HepG2 (cell line): ENCODE measurements at regions not wholly inside any gene's neighbourhood (a gene's known extent, or its start where the extent isn't known, plus 50 kb on each side); places are given as distances from the start of the nearest gene placed in this dataset.

Experiments used
- ESRRA ChIP-seq: sonication (generic); formaldehyde crosslinking; IDR thresholded peaks from 2 replicates; pipeline ENCODE4 v1.5.1; 2020; ENCODE audit warnings: mild to moderate bottlenecking, low read depth, missing genetic modification reagents
- HHEX ChIP-seq: IDR thresholded peaks from 2 replicates; pipeline ENCODE4 v1.6.1; 2016; ENCODE audit warnings: control low read depth
- JUND ChIP-seq: sonication (generic); formaldehyde crosslinking; IDR thresholded peaks from 2 replicates; pipeline ENCODE4 v1.8.0; 2022; ENCODE audit warnings: mild to moderate bottlenecking, missing genetic modification reagents
- ZNF180 ChIP-seq: sonication (generic); formaldehyde crosslinking; IDR thresholded peaks from 2 replicates; pipeline ENCODE4 v1.4.0; 2020; ENCODE audit warnings: low read depth, missing genetic modification reagents, borderline replicate concordance
- TF ChIP-seq, protein P1 (sequence below): conservative IDR thresholded peaks from 2 replicates; pipeline ENCODE4 v1.6.1; 2018; ENCODE audit warnings: missing genetic modification reagents
- TF ChIP-seq, protein P2 (sequence below): sonication (generic); formaldehyde crosslinking; IDR thresholded peaks from 2 replicates; pipeline ENCODE4 v1.8.0; 2022; ENCODE audit warnings: low read depth, missing genetic modification reagents
- TF ChIP-seq, protein P3 (sequence below): sonication (generic); formaldehyde crosslinking; conservative IDR thresholded peaks from 2 replicates; pipeline ENCODE4 v1.8.0; 2022; ENCODE audit warnings: mild to moderate bottlenecking, moderate library complexity, missing genetic modification reagents

DNA sequence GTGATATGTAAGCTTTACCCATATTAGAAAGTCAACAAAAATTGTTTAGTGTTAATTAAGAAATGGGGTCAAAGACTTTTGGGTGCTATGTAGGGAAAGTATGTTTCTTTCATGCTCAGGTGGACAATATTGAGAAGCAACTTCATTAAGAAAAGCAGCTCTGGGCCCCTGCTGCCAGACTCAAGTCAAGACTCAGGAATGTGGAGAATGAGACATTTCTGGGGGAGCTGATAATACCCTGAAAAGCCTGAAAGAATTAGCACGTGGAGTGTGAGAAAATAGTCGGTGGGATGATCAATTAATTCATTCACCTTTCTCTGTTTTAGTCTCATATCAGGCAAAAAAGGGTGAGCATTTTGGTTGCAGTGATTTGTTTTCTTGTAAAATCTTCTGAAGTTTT, 175.1 kb upstream of the IMPG1 start:
- TF ChIP-seq, protein P1, sequence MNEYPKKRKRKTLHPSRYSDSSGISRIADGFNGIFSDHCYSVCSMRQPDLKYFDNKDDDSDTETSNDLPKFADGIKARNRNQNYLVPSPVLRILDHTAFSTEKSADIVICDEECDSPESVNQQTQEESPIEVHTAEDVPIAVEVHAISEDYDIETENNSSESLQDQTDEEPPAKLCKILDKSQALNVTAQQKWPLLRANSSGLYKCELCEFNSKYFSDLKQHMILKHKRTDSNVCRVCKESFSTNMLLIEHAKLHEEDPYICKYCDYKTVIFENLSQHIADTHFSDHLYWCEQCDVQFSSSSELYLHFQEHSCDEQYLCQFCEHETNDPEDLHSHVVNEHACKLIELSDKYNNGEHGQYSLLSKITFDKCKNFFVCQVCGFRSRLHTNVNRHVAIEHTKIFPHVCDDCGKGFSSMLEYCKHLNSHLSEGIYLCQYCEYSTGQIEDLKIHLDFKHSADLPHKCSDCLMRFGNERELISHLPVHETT (CRISPR knock-in tag) = no peak
- TF ChIP-seq, protein P2, sequence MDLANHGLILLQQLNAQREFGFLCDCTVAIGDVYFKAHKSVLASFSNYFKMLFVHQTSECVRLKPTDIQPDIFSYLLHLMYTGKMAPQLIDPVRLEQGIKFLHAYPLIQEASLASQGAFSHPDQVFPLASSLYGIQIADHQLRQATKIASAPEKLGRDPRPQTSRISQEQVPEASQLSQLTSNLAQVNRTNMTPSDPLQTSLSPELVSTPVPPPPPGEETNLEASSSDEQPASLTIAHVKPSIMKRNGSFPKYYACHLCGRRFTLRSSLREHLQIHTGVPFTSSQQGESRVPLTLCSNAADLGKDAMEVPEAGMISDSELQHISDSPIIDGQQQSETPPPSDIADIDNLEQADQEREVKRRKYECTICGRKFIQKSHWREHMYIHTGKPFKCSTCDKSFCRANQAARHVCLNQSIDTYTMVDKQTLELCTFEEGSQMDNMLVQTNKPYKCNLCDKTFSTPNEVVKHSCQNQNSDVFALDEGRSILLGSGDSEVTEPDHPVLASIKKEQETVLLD (CRISPR knock-in tag) = no peak
- TF ChIP-seq, protein P3, sequence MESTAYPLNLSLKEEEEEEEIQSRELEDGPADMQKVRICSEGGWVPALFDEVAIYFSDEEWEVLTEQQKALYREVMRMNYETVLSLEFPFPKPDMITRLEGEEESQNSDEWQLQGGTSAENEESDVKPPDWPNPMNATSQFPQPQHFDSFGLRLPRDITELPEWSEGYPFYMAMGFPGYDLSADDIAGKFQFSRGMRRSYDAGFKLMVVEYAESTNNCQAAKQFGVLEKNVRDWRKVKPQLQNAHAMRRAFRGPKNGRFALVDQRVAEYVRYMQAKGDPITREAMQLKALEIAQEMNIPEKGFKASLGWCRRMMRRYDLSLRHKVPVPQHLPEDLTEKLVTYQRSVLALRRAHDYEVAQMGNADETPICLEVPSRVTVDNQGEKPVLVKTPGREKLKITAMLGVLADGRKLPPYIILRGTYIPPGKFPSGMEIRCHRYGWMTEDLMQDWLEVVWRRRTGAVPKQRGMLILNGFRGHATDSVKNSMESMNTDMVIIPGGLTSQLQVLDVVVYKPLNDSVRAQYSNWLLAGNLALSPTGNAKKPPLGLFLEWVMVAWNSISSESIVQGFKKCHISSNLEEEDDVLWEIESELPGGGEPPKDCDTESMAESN (CRISPR knock-in tag) = no peak
- TF ChIP-seq ESRRA (CRISPR knock-in tag) = no peak
- TF ChIP-seq JUND = no peak
- TF ChIP-seq ZNF180 = no peak
- no peak for TF ChIP-seq HHEX (CRISPR knock-in tag)
